HG03432 (cell line): ENCODE measurements at regions not wholly inside any gene's neighbourhood (a gene's known extent, or its start where the extent isn't known, plus 50 kb on each side); places are given as distances from the start of the nearest gene placed in this dataset.

Experiments used
- ATAC-seq: cut with Tn5 transposase; IDR thresholded peaks from one replicate; pipeline ENCODE4 v1.9.1; 2021; ENCODE audit warnings: mild to moderate bottlenecking, moderate library complexity; ENCODE audit not compliant: unreplicated experiment

DNA sequence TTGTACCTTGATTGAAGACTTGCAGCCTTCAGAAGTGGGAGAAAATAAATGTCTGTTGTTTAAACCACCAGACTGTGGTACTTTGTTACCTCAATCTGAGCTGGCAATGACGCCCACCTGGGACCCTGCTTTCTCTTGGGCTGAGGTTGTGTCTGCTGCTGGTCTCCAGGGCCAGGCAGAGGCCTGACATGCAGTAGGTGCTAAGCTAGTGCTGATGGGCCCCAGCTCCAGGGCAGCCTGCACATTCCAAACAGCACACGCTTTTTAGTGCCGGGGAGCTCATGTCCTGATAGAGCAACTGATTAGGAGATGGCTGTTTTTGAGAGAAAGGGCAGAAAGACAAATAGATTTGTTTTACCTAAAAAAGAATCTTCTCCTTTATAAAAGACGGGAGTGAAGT is 664.0 kb upstream of the HS6ST1 start:
- no peak for ATAC-seq

DNA sequence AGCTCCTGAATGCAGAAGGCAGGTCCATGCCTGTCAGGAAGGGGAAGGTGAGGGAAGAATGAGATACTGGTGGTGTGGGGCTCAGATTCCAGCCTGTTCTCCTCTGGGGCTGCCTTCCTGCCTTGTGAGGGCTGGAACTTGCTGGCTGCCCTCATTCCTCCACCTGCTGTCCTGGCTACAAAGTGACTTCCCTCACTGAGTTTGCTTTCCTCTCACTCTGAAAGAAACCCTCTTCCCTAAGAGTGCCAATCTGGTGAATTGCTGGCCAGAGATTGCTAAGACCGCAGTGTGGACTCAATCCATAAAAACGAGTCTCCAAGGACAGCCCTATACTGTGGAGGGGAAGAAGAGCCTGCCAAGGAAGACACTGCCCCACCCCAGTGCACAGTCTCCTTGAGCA is 664.4 kb upstream of the HS6ST1 start:
- ATAC-seq = no peak

DNA sequence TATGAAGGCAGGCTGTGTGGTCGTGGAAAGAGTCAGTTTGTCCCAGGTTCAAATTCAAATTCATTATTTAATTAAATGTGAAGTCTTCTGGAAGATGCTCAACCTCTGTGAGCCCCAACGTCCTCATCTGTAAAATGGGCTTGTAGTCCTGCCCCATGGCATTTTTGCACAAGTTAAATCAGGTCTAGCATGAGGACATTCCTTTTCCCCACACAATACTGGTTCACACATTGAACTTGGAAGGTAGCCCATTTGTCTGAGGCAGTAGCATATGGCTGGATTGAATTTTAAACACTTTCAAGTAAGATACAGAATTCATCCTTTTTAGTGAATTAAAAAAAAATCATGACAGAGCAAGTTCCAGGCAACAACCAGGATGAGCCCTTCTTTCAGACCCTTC is 665.4 kb upstream of the HS6ST1 start:
- no peak for ATAC-seq

DNA sequence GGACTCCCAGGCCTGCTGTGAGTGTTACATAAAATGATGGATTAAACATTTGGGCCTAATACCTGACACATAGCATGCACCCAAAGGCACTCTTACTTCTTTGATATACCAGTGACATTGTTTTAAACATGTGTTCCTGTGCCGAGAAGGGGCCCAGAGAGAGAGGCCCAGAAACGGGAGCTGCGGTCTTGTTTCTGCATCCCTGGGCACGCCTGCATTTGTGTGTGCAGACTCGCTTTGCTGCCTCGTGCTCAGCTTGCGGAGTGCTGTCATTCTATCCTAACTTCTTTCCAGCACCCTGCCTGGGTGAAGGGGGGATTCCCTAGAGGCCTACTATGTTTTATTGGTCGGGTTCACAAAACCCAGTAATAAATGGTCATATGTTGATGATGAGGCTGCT is 666.2 kb upstream of the HS6ST1 start:
- ATAC-seq = no peak

DNA sequence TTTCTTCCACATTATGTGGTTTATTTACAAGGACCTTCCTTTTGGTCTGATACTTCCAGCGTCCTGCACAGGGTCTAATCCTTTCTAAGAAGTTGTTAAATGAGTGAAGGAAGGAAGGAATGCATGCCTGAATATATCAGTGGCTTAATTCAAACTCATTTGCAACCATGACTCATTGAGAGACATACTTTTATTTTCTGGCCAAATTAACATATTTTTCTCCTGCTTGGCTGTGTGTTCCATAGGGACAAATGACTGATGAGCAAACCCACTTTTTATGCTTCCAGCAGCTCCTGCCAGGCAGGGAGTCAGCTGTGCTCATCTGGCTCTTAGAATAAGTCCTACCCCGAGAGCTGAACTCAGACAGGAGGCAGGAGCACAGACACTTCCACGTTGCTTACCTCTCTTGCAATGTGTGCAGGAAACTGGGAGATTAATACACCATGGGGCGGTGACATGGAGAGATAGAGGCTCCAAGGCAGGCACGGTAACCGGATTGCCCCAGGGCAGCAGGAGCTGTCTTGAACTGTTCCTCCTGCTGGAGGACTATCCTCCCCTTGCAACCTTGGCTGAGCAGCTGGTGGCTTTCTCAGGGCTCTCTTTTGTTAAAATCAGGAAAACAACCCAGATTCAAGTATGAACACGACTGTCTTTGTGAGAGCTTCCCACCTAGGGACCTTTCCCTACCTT is 667.5 kb upstream of the HS6ST1 start:
- ATAC-seq = no peak

DNA sequence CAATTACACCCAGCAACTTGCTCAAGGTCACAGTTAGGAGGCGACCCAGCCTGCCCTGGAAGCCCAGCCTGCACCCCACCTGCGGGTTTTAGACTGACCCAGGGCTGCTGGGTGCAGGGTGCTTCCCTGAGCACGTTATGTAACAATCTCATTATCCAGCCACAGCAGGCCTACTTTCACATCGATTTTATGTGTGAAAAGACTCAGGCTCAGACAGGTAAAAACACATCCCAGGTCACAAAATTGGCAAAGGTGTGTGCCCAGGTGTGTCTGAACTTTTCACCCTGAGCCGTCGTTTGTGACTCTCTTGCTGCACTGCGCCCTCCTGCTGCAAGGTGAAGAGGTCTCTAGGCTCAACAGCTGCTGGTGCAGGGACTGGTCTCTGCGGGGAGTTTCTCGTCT is 668.2 kb upstream of the HS6ST1 start:
- no peak for ATAC-seq

DNA sequence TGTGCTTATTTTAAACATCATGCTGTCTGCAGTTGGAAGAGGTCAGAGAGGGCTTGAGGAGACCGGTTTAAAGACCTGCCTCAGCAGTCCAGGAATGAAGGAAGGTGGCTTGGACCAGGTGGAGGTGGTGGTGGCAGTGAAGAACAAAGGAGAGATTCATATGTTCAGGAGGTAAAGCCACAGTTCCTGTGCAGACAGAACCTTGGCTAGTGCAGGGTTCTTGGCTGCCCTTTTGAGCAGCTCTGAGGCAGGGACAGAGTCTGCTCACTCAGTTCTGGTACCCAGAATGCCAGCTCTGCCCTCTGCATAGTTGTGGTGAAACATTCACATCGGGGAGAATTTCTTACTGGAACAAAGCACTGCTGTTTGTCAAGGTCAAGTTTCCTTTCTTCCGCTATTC is 669.7 kb upstream of the HS6ST1 start:
- no peak for ATAC-seq

DNA sequence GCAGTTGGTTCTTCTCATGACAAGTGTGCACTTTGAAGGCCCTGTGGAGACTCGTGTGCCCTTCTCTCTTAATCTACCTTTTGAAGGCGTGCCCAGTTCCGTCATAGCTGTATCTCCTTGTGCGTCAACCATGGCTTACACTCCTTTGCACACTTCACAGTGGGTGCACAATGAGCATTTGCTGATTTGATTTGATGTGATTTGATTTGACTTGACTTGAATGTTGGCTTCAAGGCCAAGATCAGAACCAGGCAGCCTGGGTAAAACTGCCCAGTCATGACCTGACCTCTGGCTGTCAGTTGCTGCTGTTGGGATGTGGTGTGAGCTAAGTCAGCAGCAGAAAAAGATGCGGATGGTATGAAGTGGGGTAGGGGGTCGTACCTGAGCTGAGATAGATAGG is 670.3 kb upstream of the HS6ST1 start:
- ATAC-seq = no peak

DNA sequence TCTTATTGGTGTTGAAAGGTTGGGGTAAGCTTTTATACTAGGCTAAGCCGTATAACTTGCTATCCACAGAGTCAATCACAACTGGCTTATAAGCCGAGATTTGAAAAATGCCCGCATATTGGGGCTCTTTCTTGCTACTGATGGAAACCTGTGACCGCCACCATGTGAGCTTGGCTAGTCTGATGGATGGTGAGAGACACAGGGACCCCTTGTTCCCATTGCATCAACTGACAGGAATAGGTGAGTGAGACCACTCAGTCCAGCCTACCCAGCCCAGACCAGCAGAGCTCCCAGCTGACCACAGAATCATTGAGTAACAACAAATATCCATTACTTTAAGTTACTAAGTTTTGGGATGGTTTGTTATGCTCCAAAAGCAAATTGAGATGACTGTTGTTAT is 676.4 kb upstream of the HS6ST1 start:
- ATAC-seq = no peak

DNA sequence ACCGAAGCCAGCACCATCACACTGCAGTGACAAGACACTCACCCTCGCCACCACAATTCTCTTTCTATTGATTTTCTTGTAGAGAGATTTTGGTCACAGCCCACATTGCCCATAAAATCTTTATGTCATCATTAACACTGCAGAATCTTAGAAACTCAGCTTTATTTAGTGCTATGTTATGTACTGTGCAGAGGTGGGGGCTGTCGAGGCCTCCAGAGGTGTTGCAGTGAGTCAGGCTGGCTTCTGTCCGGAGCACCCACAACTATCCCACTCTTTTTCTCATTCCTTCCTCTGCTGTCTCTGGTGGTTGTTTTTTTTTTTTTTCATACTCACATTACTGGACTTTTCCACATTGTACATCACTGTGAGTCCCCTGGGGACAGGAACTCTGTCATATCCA is 677.4 kb upstream of the HS6ST1 start:
- no peak for ATAC-seq

DNA sequence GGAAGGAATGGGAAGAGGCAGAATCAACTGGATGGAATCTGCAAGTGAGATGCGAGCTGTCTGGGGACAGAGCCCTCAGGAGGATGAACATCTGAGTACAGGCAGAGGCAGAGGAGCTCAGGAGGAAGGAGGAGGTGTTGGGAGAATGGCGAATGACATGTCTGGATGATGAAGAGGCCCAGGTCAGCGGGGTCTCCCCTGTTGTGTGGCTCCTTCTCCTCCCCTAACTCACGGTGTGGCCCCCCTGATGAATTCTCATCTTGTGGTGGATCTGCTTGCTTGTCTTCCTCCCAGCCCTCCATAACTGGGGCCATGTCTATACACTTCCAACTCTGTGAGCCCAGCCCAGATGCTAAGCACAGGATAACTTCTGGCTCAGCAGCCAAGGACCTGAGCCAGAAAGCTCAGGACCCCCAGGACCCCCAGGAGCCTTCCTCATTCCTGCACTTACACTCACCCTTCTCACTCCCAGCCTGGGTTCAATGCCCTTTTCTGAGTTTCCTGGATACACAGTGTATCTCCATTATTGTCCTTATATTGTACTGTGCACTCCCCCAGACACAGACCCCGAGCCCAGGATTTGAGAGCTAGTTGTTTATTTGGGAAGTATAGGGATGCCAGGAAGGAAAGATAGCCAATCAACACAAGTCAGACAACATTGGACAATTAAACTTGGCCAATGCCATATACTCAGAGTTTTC is 678.6 kb upstream of the HS6ST1 start:
- ATAC-seq = no peak

DNA sequence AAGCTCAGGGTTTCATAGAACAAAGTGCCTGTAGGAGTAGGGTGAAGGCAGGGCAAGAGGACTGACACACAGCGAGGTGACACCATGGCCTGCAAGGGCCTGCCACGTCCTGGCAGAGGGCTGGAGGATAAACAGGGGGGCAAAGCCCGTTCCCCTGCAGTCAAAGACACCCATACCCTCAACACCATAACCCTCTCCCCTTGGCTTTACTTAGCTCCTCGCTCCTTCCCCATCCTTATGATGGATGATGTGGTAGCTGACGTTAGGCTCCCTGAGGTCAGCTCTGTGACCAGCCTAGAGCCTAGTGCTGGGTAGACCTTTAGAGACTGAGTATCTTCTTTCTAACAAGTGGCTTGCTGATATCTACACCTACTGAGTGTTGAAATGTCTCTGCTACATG is 683.3 kb upstream of the HS6ST1 start:
- ATAC-seq = no peak

DNA sequence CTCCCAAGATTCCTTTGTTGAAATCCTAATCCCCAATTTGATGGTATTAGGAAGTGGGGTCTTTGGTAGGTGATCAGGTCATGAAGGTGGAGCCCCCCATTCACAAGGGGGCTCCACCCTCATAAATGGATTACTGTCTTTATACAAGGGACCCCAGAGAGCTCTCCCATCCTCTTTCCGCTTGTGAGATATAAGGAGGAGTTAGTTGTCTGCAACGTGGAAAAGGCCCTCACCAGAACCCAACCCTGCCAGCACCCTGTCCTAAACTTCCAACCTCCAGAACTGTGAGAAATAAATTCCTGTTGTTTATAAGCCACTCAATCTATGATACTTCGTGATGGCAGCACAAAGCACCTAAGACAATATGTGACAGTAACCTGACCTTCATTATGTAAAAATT is 684.1 kb upstream of the HS6ST1 start:
- no peak for ATAC-seq

DNA sequence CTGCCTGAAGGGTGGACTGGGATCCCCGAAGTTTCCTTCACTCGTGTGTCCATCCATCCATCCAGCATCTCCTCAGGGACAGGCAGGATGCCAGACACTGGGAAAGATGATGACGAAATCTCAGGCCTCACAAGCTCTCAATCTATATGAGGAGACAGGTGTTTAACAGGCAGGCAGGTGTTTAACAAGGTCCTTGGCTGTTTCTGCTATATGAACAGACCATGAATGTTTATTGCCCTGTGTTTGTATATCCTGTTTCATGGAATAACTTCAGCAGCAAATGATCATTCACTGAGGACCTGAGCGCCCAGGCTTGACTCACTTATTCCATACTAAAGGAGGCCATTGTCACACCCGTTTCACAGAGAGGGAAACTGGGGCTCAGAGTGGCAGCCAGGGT is 685.8 kb upstream of the HS6ST1 start:
- no peak for ATAC-seq

DNA sequence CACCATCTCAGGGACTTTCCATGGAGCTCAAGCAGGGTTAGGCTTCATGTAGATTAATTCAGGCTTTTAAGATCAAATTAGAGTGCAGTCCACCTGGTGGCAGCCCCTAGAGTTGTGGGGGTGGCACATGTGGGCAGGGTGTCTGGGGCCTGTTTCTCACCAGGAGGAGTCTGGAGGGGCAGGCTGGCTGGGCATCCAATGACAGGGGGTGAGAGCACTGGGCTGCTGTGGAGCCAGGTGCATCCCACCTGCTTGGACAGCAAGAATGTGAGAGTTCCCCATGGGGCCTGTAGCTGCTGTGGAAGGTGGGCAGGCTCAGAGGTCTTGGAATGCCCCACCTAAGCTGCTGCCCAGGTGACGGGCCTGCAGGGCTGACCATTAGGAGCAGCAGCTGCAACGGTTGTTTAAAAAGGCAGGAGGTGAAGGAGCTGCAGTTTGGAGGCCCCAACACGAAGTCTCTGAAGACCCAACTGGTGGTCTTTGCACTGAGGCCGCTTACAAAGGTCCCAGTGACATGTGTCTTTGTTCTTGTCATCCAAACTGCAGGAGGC is 686.3 kb upstream of the HS6ST1 start:
- no peak for ATAC-seq

DNA sequence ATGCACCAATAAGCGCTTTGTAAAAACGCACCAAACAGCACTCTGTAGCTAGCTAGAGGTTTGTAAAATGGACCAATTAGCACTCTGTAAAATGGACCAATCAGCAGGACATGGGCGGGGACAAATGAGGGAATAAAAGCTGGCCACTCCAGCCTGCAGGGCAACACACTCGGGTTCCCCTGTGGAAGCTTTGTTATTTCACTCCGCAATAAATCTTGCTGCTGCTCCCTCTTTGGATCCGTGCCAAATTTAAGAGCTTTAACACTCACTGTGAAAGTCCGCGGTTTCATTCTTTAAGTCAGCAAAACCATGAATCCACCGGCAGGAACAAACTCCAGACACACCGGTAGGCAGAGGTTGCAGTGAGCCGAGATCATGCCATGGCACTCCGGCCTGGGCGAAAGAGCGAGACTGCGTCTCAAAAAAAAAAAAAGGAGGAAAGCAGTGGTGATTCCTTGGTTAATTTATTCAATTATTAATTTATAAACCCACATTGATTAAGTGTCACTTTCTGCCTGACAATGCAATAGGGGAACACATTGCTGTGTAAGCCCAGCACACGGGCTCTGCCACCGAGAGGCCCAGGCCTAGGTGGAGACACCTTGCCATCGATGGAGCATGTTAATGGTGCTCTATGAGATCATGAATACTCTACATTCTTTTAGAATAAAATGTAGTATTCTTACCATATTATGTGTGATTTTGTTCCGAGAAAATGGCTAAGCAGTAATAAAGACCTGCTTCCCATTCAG is 687.6 kb upstream of the HS6ST1 start:
- no peak for ATAC-seq

DNA sequence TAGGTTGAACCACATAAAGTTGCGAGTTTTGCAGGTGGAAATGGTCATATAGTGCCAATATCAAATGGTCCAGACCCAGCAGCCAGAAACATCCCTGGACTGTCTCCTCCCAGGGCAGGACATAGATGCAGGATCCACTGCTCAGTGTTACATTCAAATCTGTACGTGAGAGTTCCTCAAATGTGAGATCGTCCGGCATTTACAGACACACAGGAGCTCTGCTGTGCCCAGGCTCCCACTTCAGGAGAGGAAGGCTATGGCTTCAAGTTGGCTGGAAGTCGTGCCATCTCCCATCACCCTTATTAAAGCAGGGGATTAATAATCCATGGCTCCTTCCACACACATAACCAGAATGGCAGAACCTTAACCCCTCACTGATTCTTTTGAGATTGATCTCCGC is 688.2 kb upstream of the HS6ST1 start:
- ATAC-seq = no peak

DNA sequence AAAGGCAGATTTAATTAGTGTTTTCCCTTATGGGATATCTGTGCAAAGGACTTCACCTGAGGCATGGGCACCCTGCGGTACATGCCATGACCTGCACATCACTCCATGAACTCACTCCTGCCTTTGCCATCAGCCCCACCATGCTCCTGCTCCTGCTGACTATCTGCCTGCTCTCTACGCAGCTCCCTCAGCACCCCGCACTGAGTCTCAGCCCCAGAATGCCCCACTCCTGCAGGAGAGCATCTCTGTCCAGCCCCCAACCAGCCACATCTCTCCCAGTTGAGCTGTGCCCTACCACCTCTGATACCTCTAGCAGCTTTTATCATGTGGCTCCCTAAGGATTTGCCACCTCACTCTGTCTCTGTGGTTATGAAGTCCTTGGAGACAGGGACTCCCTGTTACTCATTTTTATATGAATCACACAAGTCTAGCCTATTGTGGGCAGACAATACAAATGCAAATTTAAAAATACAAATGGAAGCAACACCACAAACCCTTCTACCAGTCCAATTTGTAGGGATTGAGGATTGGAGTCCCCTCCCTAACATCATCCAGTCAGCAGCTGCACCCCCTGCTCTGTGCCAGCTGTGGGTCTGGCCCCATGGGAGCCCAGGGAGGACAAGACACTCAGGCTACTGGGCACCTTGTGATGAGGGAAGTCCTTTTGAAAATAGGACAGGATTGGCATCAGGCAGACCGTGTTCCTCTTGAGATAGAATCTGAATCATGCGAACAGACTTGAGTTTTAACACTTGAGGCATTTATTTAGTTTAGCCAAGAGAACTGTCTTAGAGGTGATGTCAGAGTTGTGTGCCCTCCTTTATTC is 689.6 kb upstream of the HS6ST1 start:
- no peak for ATAC-seq

DNA sequence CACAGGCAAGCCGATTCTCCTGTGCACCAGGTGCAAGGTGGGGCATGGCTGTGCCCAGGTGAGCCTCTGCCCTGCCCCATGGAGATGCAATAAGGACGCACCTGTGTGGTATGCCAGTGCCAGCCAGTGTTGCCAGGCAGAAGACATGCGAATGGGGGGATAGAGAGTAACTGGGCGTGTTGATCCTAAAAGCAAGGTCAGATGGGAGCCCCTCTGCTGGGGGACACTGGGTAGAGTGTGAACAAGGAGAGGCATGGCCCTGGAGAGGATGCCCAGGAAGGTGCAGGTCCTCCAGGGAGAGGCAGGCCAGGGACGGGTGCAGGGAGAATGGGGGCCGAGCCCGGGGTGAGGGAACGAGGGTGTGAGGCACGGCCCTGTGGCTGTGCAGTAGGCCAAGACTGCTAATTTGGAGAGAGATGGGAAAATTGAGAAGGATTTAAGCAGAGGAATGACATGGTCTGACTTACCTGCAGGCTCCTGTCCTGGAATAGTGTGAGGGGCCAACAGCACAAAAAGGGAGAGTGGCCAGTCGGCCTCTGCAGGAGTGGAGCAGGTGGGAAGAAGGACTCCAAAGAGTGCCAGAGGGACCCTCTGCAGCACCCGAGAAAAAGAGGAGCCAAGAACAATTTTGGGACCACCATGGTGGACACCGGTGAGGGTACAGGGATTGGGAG is 690.4 kb upstream of the HS6ST1 start:
- no peak for ATAC-seq

DNA sequence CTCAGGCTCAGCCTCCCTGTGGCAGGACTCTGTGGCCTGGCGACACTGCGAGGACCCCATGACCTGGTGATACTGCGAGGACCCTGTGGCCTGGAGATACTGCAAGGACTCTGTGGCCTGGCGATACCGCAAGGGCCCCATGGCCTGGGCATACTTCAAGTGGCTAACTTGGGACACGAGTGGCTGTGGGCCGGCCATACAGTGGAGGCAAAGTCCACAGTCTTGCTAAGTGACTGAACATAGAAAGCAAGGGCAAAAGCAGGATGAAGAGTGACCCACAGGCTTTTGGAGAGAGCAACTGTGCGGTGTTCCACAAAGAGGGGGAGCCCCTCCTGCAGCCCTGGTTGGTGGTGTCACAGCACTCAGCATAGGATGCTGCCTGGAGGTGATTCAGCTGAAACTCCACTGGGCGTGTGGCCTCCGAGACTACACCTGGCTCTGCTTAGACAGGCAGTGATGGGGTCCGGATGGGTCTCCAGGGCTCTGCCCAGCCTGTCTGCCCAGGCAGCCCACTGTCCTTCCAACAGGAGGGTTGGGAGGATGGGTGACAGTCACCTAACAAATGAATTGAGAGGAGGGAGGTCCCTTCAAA is 691.0 kb upstream of the HS6ST1 start:
- ATAC-seq = no peak
